Prostate gland (tissue), 2 donors: ENCODE measurements at regions not wholly inside any gene's neighbourhood (a gene's known extent, or its start where the extent isn't known, plus 50 kb on each side); places are given as distances from the start of the nearest gene placed in this dataset.

Source experiments
- CTCF ChIP-seq, 4 experiments: fragments of 200-600 bp in 2 of 4; fragments of 450-650 bp in 2 of 4; sonication (generic) in 2 of 4; IDR thresholded peaks; 1 replicate in 3 of 4; 2 replicates in 1 of 4; pipeline ENCODE4 v1.5.1; 2016 to 2019; ENCODE audit warnings: antibody characterized with exemption in 4 of 4, mild to moderate bottlenecking in 2 of 4, moderate library complexity in 2 of 4
- POLR2A ChIP-seq: fragments of 450-650 bp; IDR thresholded peaks from one replicate; pipeline ENCODE4 v1.6.1; 2016; ENCODE audit warnings: antibody characterized with exemption, mild to moderate bottlenecking
- POLR2AphosphoS5 ChIP-seq: sonication (generic); formaldehyde crosslinking; IDR thresholded peaks from one replicate; pipeline ENCODE4 v1.6.1; 2017; ENCODE audit warnings: antibody characterized with exemption

GRCh38 chr9:26520141-26520540 lies 372.5 kb downstream of the CAAP1 start:
- TF ChIP-seq CTCF (IDR thresholded peaks at IDR 0.05) (no peak), POLR2A (no peak), POLR2AphosphoS5 (no peak)
